PFSK-1 (cell line): ENCODE measurements at regions not wholly inside any gene's neighbourhood (a gene's known extent, or its start where the extent isn't known, plus 50 kb on each side); places are given as distances from the start of the nearest gene placed in this dataset.

Experiments used
- FOXP2 ChIP-seq: optimal IDR thresholded peaks from 2 replicates; pipeline ENCODE3; 2011; ENCODE audit warnings: borderline replicate concordance, control low read depth, inconsistent platforms; ENCODE audit not compliant: insufficient read depth; ENCODE audit errors: extremely low read length, extremely low read depth
- POLR2AphosphoS5 ChIP-seq: IDR thresholded peaks from 2 replicates; pipeline ENCODE4 v1.6.1; 2012; ENCODE audit warnings: low read depth, mild to moderate bottlenecking, control low read depth, low read length, moderate library complexity
- SIN3A ChIP-seq: IDR thresholded peaks from 2 replicates; pipeline ENCODE4 v1.6.1; 2012; ENCODE audit warnings: mild to moderate bottlenecking, low read length, moderate library complexity, borderline replicate concordance; ENCODE audit not compliant: insufficient read depth
- TAF1 ChIP-seq: IDR thresholded peaks from 2 replicates; pipeline ENCODE4 v1.6.1; 2012; ENCODE audit warnings: low read length, control low read depth, borderline replicate concordance; ENCODE audit not compliant: insufficient read depth
- TF ChIP-seq, protein P1 (sequence below), 2 experiments: IDR thresholded peaks; 2 replicates each; pipeline versions ENCODE4 v1.6.1 to v1.8.0; 2011 to 2012; ENCODE audit warnings: low read depth in 2 of 2, low read length in 2 of 2, control low read depth in 1 of 2, inconsistent platforms in 1 of 2, mild to moderate bottlenecking in 1 of 2, moderate library complexity in 1 of 2; ENCODE audit not compliant: insufficient read depth in 1 of 2

DNA sequence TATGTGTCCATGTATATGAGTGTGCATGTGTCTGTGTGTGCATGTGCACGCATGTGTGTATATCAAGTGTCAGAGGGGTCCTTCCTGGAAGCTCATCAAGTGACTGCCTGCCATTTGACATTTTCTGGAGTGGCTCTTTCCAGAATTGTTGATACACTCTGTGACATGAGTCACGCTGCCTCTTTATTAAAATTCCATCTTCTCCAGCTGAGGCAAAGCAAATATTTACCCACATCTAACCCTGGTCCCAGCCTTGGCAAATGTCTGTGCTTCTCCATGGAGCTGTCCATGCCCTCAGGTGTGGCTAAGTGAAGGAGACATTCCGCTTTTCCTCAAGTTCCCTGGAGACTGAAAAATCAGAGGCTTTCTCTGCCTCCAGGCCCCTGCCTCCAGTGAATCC is 88.2 kb upstream of the MBNL2 start:
- TF ChIP-seq SIN3A (no peak), FOXP2 (no peak), POLR2AphosphoS5 (no peak), TAF1 (no peak)
- TF ChIP-seq, protein P1, sequence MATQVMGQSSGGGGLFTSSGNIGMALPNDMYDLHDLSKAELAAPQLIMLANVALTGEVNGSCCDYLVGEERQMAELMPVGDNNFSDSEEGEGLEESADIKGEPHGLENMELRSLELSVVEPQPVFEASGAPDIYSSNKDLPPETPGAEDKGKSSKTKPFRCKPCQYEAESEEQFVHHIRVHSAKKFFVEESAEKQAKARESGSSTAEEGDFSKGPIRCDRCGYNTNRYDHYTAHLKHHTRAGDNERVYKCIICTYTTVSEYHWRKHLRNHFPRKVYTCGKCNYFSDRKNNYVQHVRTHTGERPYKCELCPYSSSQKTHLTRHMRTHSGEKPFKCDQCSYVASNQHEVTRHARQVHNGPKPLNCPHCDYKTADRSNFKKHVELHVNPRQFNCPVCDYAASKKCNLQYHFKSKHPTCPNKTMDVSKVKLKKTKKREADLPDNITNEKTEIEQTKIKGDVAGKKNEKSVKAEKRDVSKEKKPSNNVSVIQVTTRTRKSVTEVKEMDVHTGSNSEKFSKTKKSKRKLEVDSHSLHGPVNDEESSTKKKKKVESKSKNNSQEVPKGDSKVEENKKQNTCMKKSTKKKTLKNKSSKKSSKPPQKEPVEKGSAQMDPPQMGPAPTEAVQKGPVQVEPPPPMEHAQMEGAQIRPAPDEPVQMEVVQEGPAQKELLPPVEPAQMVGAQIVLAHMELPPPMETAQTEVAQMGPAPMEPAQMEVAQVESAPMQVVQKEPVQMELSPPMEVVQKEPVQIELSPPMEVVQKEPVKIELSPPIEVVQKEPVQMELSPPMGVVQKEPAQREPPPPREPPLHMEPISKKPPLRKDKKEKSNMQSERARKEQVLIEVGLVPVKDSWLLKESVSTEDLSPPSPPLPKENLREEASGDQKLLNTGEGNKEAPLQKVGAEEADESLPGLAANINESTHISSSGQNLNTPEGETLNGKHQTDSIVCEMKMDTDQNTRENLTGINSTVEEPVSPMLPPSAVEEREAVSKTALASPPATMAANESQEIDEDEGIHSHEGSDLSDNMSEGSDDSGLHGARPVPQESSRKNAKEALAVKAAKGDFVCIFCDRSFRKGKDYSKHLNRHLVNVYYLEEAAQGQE (IDR thresholded peaks at IDR 0.05; ENCODE audit: insufficient read depth in 1 of 2, low read depth in 2 of 2, low read length in 2 of 2): no peak

DNA sequence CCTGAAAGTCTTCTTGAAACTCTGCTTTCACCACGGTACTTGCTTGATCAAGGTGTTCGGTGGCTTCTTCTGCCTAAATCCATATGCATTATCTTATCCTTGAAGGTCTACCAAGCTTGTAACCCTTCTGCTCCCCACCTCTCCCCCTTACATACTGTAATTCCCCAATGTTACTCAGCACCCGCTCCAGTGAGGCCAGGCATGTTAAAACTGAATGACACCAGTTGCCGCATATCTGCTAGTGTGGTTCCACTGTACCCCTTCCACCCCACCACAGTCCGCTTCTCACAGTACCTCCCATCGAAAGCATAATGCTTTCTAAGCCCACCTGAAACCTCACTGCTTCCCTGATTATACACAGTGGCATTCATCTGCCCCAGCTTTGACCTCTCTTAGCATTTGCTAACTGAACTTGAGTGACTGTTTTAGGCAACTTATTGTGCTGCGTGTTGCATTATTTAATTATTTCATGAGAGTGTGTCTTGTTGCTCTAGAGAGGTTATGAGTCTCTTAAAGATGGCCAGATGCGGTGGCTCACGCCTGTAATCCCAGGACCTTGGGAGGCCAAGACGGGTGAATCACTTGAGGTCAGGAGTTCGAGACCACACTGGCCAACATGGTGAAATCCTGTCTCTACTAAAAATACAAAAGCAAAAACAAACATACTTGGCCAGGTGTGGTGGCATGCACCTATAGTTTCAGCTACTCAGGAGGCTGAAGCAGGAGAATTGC is 87.6 kb upstream of the MBNL2 start:
- TF ChIP-seq TAF1 (no peak), SIN3A (no peak), FOXP2 (no peak), POLR2AphosphoS5 (no peak)
- TF ChIP-seq, protein P1 (IDR thresholded peaks at IDR 0.05; ENCODE audit: insufficient read depth in 1 of 2, low read depth in 2 of 2, low read length in 2 of 2): no peak

- TF ChIP-seq, protein P1 (IDR thresholded peaks at IDR 0.05; ENCODE audit: insufficient read depth in 1 of 2, low read depth in 2 of 2, low read length in 2 of 2): no peak
- TF ChIP-seq TAF1 (no peak), FOXP2 (no peak), POLR2AphosphoS5 (no peak), SIN3A (no peak)
Observed at GRCh38 chr13:97135883-97136282, 86.2 kb upstream of the MBNL2 start.

GRCh38 chr13:97136418-97136817 is 85.7 kb upstream of the MBNL2 start:
- TF ChIP-seq FOXP2 (no peak), POLR2AphosphoS5 (no peak), TAF1 (no peak)
- TF ChIP-seq, protein P1 (IDR thresholded peaks at IDR 0.05; ENCODE audit: insufficient read depth in 1 of 2, low read depth in 2 of 2, low read length in 2 of 2): no peak
